ENCODE measurements at regions not wholly inside any gene's neighbourhood (a gene's known extent, or its start where the extent isn't known, plus 50 kb on each side); places are given as distances from the start of the nearest gene placed in this dataset.
"Not testable (repeated sequence)": the region's sequence is repeated elsewhere in the genome, so short reads cannot be mapped to it uniquely, and the experiment has no call there.

- H3K4me1 ChIP-seq (ENCODE audit: control insufficient read depth, insufficient read depth, low read length, poor library complexity, severe bottlenecking) = no peaks in the 10 kb centered on the region
- H3K36me3 ChIP-seq (ENCODE audit: control insufficient read depth, insufficient read depth, low read length) = no peaks in the 10 kb centered on the region
- no peak for DNase-seq
- H3K4me3 ChIP-seq (ENCODE audit: insufficient read depth, low read depth, low read length, poor library complexity, severe bottlenecking) = no peak overlapping the region
- no peaks in the 10 kb centered on the region for H3K27me3 ChIP-seq (replicated peaks; ENCODE audit: control insufficient read depth, insufficient read depth, low read length, poor library complexity, severe bottlenecking)
- no peak overlapping the region for H3K27ac ChIP-seq (ENCODE audit: insufficient read depth, low read length, poor library complexity, severe bottlenecking)
- no peaks in the 10 kb centered on the region for H3K9me3 ChIP-seq (ENCODE audit: control insufficient read depth, low read length)
Observed at GRCh38 chr14:89085231-89085731, 260.8 kb downstream of the TTC8 start.

- Histone ChIP-seq H3K36me3 (ENCODE audit: control insufficient read depth, insufficient read depth, low read length) (no peaks in the 10 kb centered on the region), H3K4me3 (ENCODE audit: insufficient read depth, low read depth, low read length, poor library complexity, severe bottlenecking) (no peak overlapping the region), H3K9me3 (ENCODE audit: control insufficient read depth, low read length) (no peaks in the 10 kb centered on the region), H3K27ac (ENCODE audit: insufficient read depth, low read length, poor library complexity, severe bottlenecking) (no peak overlapping the region), H3K27me3 (replicated peaks; ENCODE audit: control insufficient read depth, insufficient read depth, low read length, poor library complexity, severe bottlenecking) (no peaks in the 10 kb centered on the region), H3K4me1 (ENCODE audit: control insufficient read depth, insufficient read depth, low read length, poor library complexity, severe bottlenecking) (no peaks in the 10 kb centered on the region)
- DNase-seq = no peak
Observed at GRCh38 chr14:89085737-89086382, 261.4 kb downstream of the TTC8 start.

GRCh38 chr14:89088530-89088929 is 264.1 kb downstream of the TTC8 start:
- H3K27ac ChIP-seq (ENCODE audit: insufficient read depth, low read length, poor library complexity, severe bottlenecking) = no peak overlapping the region
- no peak for DNase-seq

GRCh38 chr14:89089330-89089729 is 264.9 kb downstream of the TTC8 start:
- Histone ChIP-seq H3K36me3 (ENCODE audit: control insufficient read depth, insufficient read depth, low read length) (no peaks in the 10 kb centered on the region), H3K27me3 (replicated peaks; ENCODE audit: control insufficient read depth, insufficient read depth, low read length, poor library complexity, severe bottlenecking) (no peaks in the 10 kb centered on the region), H3K4me1 (ENCODE audit: control insufficient read depth, insufficient read depth, low read length, poor library complexity, severe bottlenecking) (no peaks in the 10 kb centered on the region), H3K4me3 (ENCODE audit: insufficient read depth, low read depth, low read length, poor library complexity, severe bottlenecking) (no peak overlapping the region), H3K27ac (ENCODE audit: insufficient read depth, low read length, poor library complexity, severe bottlenecking) (no peak overlapping the region), H3K9me3 (ENCODE audit: control insufficient read depth, low read length) (no peaks in the 10 kb centered on the region)
- DNase-seq = no peak

More at GRCh38 chr14:89088530-89088929, 264.1 kb downstream of the TTC8 start:
- Histone ChIP-seq H3K36me3 (ENCODE audit: control insufficient read depth, insufficient read depth, low read length) (no peaks in the 10 kb centered on the region), H3K27me3 (replicated peaks; ENCODE audit: control insufficient read depth, insufficient read depth, low read length, poor library complexity, severe bottlenecking) (no peaks in the 10 kb centered on the region), H3K4me3 (ENCODE audit: insufficient read depth, low read depth, low read length, poor library complexity, severe bottlenecking) (no peak overlapping the region), H3K4me1 (ENCODE audit: control insufficient read depth, insufficient read depth, low read length, poor library complexity, severe bottlenecking) (no peaks in the 10 kb centered on the region), H3K9me3 (ENCODE audit: control insufficient read depth, low read length) (no peaks in the 10 kb centered on the region)

GRCh38 chr14:89091781-89092180 is 267.3 kb downstream of the TTC8 start:
- no peak for DNase-seq
- Histone ChIP-seq H3K27me3 (replicated peaks; ENCODE audit: control insufficient read depth, insufficient read depth, low read length, poor library complexity, severe bottlenecking) (no peaks in the 10 kb centered on the region), H3K9me3 (ENCODE audit: control insufficient read depth, low read length) (no peaks in the 10 kb centered on the region), H3K4me3 (ENCODE audit: insufficient read depth, low read depth, low read length, poor library complexity, severe bottlenecking) (no peak overlapping the region), H3K27ac (ENCODE audit: insufficient read depth, low read length, poor library complexity, severe bottlenecking) (no peak overlapping the region), H3K36me3 (ENCODE audit: control insufficient read depth, insufficient read depth, low read length) (no peaks in the 10 kb centered on the region), H3K4me1 (ENCODE audit: control insufficient read depth, insufficient read depth, low read length, poor library complexity, severe bottlenecking) (no peaks in the 10 kb centered on the region)

- DNase-seq = no peak
- H3K27me3 ChIP-seq (replicated peaks; ENCODE audit: control insufficient read depth, insufficient read depth, low read length, poor library complexity, severe bottlenecking) = no peaks in the 10 kb centered on the region
Observed at GRCh38 chr14:89093083-89093730, 268.8 kb downstream of the TTC8 start.

GRCh38 chr14:89095036-89095435 is 270.6 kb downstream of the TTC8 start:
- no peaks in the 10 kb centered on the region for H3K9me3 ChIP-seq (ENCODE audit: control insufficient read depth, low read length)
- H3K36me3 ChIP-seq (ENCODE audit: control insufficient read depth, insufficient read depth, low read length) = no peaks in the 10 kb centered on the region

More at GRCh38 chr14:89093083-89093730, 268.8 kb downstream of the TTC8 start:
- Histone ChIP-seq H3K36me3 (ENCODE audit: control insufficient read depth, insufficient read depth, low read length) (no peaks in the 10 kb centered on the region), H3K9me3 (ENCODE audit: control insufficient read depth, low read length) (no peaks in the 10 kb centered on the region), H3K27ac (ENCODE audit: insufficient read depth, low read length, poor library complexity, severe bottlenecking) (no peak overlapping the region), H3K4me3 (ENCODE audit: insufficient read depth, low read depth, low read length, poor library complexity, severe bottlenecking) (no peak overlapping the region), H3K4me1 (ENCODE audit: control insufficient read depth, insufficient read depth, low read length, poor library complexity, severe bottlenecking) (no peaks in the 10 kb centered on the region)

GRCh38 chr14:89096946-89097345 is 272.5 kb downstream of the TTC8 start:
- H3K36me3 ChIP-seq (ENCODE audit: control insufficient read depth, insufficient read depth, low read length) = no peaks in the 10 kb centered on the region

More at GRCh38 chr14:89095036-89095435, 270.6 kb downstream of the TTC8 start:
- DNase-seq = no peak
- Histone ChIP-seq H3K27ac (ENCODE audit: insufficient read depth, low read length, poor library complexity, severe bottlenecking) (no peak overlapping the region), H3K27me3 (replicated peaks; ENCODE audit: control insufficient read depth, insufficient read depth, low read length, poor library complexity, severe bottlenecking) (no peaks in the 10 kb centered on the region), H3K4me3 (ENCODE audit: insufficient read depth, low read depth, low read length, poor library complexity, severe bottlenecking) (no peak overlapping the region), H3K4me1 (ENCODE audit: control insufficient read depth, insufficient read depth, low read length, poor library complexity, severe bottlenecking) (no peaks in the 10 kb centered on the region)

GRCh38 chr14:89098254-89098653 is 273.8 kb downstream of the TTC8 start:
- H3K4me3 ChIP-seq (ENCODE audit: insufficient read depth, low read depth, low read length, poor library complexity, severe bottlenecking) = no peak overlapping the region
- H3K27me3 ChIP-seq (replicated peaks; ENCODE audit: control insufficient read depth, insufficient read depth, low read length, poor library complexity, severe bottlenecking) = no peaks in the 10 kb centered on the region
- no peaks in the 10 kb centered on the region for H3K4me1 ChIP-seq (ENCODE audit: control insufficient read depth, insufficient read depth, low read length, poor library complexity, severe bottlenecking)
- no peak for DNase-seq
- no peaks in the 10 kb centered on the region for H3K9me3 ChIP-seq (ENCODE audit: control insufficient read depth, low read length)
- H3K36me3 ChIP-seq (ENCODE audit: control insufficient read depth, insufficient read depth, low read length) = no peaks in the 10 kb centered on the region
- no peak overlapping the region for H3K27ac ChIP-seq (ENCODE audit: insufficient read depth, low read length, poor library complexity, severe bottlenecking)

More at GRCh38 chr14:89096946-89097345, 272.5 kb downstream of the TTC8 start:
- H3K9me3 ChIP-seq (ENCODE audit: control insufficient read depth, low read length) = no peaks in the 10 kb centered on the region
- no peaks in the 10 kb centered on the region for H3K27me3 ChIP-seq (replicated peaks; ENCODE audit: control insufficient read depth, insufficient read depth, low read length, poor library complexity, severe bottlenecking)
- DNase-seq = no peak
- H3K4me1 ChIP-seq (ENCODE audit: control insufficient read depth, insufficient read depth, low read length, poor library complexity, severe bottlenecking) = no peaks in the 10 kb centered on the region
- no peak overlapping the region for H3K27ac ChIP-seq (ENCODE audit: insufficient read depth, low read length, poor library complexity, severe bottlenecking)
- H3K4me3 ChIP-seq (ENCODE audit: insufficient read depth, low read depth, low read length, poor library complexity, severe bottlenecking) = no peak overlapping the region

GRCh38 chr14:89104171-89104817 is 279.8 kb downstream of the TTC8 start:
- H3K27ac ChIP-seq (ENCODE audit: insufficient read depth, low read length, poor library complexity, severe bottlenecking); H3K36me3 ChIP-seq (ENCODE audit: control insufficient read depth, insufficient read depth, low read length); H3K4me3 ChIP-seq (ENCODE audit: insufficient read depth, low read depth, low read length, poor library complexity, severe bottlenecking); H3K27me3 ChIP-seq (replicated peaks; ENCODE audit: control insufficient read depth, insufficient read depth, low read length, poor library complexity, severe bottlenecking); DNase-seq; H3K9me3 ChIP-seq (ENCODE audit: control insufficient read depth, low read length); H3K4me1 ChIP-seq (ENCODE audit: control insufficient read depth, insufficient read depth, low read length, poor library complexity, severe bottlenecking): not testable (repeated sequence)
